ENCODE measurements at regions not wholly inside any gene's neighbourhood (a gene's known extent, or its start where the extent isn't known, plus 50 kb on each side); places are given as distances from the start of the nearest gene placed in this dataset.
"Not testable (repeated sequence)": the region's sequence is repeated elsewhere in the genome, so short reads cannot be mapped to it uniquely, and the experiment has no call there.

GRCh38 chr7:56697058-56697457 lies 435.2 kb downstream of the ZNF479 start:
- not testable (repeated sequence) for DNase-seq

GRCh38 chr7:56686276-56686859 lies 445.9 kb downstream of the ZNF479 start:
- DNase-seq: no peak

- DNase-seq: no peak
Observed at GRCh38 chr7:56639173-56639746, 493.0 kb downstream of the ZNF479 start.

GRCh38 chr7:56609852-56610355 lies 493.7 kb upstream of the NUPR2 start:
- DNase-seq: no peak

GRCh38 chr7:56605146-56605545 lies 488.9 kb upstream of the NUPR2 start:
- DNase-seq: no peak

GRCh38 chr7:56578612-56579011 lies 462.4 kb upstream of the NUPR2 start:
- DNase-seq: no peak

GRCh38 chr7:56570968-56571367 lies 454.8 kb upstream of the NUPR2 start:
- DNase-seq: no peak

- no peak for DNase-seq
Observed at GRCh38 chr7:56538541-56539429, 422.6 kb upstream of the NUPR2 start.

- no peak for DNase-seq
Observed at GRCh38 chr7:56537952-56538351, 421.7 kb upstream of the NUPR2 start.

GRCh38 chr7:56537477-56537876 lies 421.3 kb upstream of the NUPR2 start:
- DNase-seq: no peak

GRCh38 chr7:56495165-56495564 lies 378.9 kb upstream of the NUPR2 start:
- DNase-seq: no peak

GRCh38 chr7:56493704-56494450 lies 377.7 kb upstream of the NUPR2 start:
- DNase-seq: no peak

GRCh38 chr7:56493196-56493595 lies 377.0 kb upstream of the NUPR2 start:
- DNase-seq: no peak

GRCh38 chr7:56491636-56492425 lies 375.6 kb upstream of the NUPR2 start:
- DNase-seq: no peak

GRCh38 chr7:56483861-56484550 lies 367.8 kb upstream of the NUPR2 start:
- no peak for DNase-seq

GRCh38 chr7:56483153-56483552 lies 366.9 kb upstream of the NUPR2 start:
- DNase-seq: no peak

- DNase-seq: no peak
Observed at GRCh38 chr7:56479748-56480147, 363.5 kb upstream of the NUPR2 start.

- no peak for DNase-seq
Observed at GRCh38 chr7:56479136-56479535, 362.9 kb upstream of the NUPR2 start.

GRCh38 chr7:56474271-56474670 lies 358.1 kb upstream of the NUPR2 start:
- no peak for DNase-seq

GRCh38 chr7:56471811-56472210 lies 355.6 kb upstream of the NUPR2 start:
- DNase-seq: no peak

All from activated effector memory CD4-positive, alpha-beta T cell treated with anti-CD3 and anti-CD28 coated beads, Interleukin-2, amount 50 U/mL, for 16 hours (primary cell).